H9 (cell line): ENCODE measurements at regions not wholly inside any gene's neighbourhood (a gene's known extent, or its start where the extent isn't known, plus 50 kb on each side); places are given as distances from the start of the nearest gene placed in this dataset.

Experiments
- DNase-seq: peaks from one replicate; pipeline ENCODE4 v3.0.0-alpha.2; 2017
- H2AFZ ChIP-seq: one replicate; pipeline ENCODE4 v1.6.1; 2013; ENCODE audit warnings: mild to moderate bottlenecking, low read length, control low read depth, moderate library complexity
- H2AK5ac ChIP-seq: 2 replicates; pipeline ENCODE4 v1.6.1; 2013; ENCODE audit warnings: low read length, control low read depth, mixed read lengths; ENCODE audit not compliant: insufficient read length
- H2BK120ac ChIP-seq: one replicate; pipeline ENCODE4 v1.6.1; 2013; ENCODE audit warnings: low read depth, mild to moderate bottlenecking, low read length, control low read depth, inconsistent platforms; ENCODE audit not compliant: poor library complexity, severe bottlenecking
- H2BK12ac ChIP-seq: 2 replicates; pipeline ENCODE4 v1.6.1; 2013; ENCODE audit warnings: low read length, control low read depth, mixed read lengths, low read depth; ENCODE audit not compliant: insufficient read length
- H2BK15ac ChIP-seq: 2 replicates; pipeline ENCODE4 v1.6.1; 2013; ENCODE audit warnings: low read depth, low read length, control low read depth
- H2BK20ac ChIP-seq: one replicate; pipeline ENCODE4 v1.6.1; 2013; ENCODE audit warnings: low read depth, mild to moderate bottlenecking, low read length, control low read depth, inconsistent platforms; ENCODE audit not compliant: poor library complexity, severe bottlenecking
- H2BK5ac ChIP-seq: 2 replicates; pipeline ENCODE4 v1.6.1; 2013; ENCODE audit warnings: low read length, control low read depth, mixed read lengths; ENCODE audit not compliant: insufficient read length
- H3K14ac ChIP-seq: 2 replicates; pipeline ENCODE4 v1.6.1; 2013; ENCODE audit warnings: low read length, control low read depth; ENCODE audit not compliant: insufficient read depth
- H3K18ac ChIP-seq: 2 replicates; pipeline ENCODE4 v1.6.1; 2013; ENCODE audit warnings: low read depth, mild to moderate bottlenecking, mixed read lengths, low read length, control low read depth; ENCODE audit not compliant: insufficient read length
- H3K23ac ChIP-seq: 2 replicates; pipeline ENCODE4 v1.6.1; 2013; ENCODE audit warnings: low read length, control low read depth, mixed read lengths, low read depth; ENCODE audit not compliant: insufficient read length
- H3K23me2 ChIP-seq: 2 replicates; pipeline ENCODE4 v1.6.1; 2013; ENCODE audit warnings: low read depth, mild to moderate bottlenecking, mixed read lengths, low read length, control low read depth; ENCODE audit not compliant: insufficient read length, poor library complexity, severe bottlenecking
- H3K27ac ChIP-seq: 2 replicates; pipeline ENCODE4 v1.5.1; 2013; ENCODE audit warnings: low read length, control low read depth, mixed read lengths, low read depth; ENCODE audit not compliant: insufficient read length
- H3K27me3 ChIP-seq: 2 replicates; pipeline ENCODE4 v1.6.1; 2013; ENCODE audit warnings: low read length, control low read depth, inconsistent platforms; ENCODE audit not compliant: insufficient read depth
- H3K4ac ChIP-seq: 2 replicates; pipeline ENCODE4 v1.6.1; 2013; ENCODE audit warnings: low read depth, mild to moderate bottlenecking, control low read depth, inconsistent platforms, low read length, moderate library complexity
- H3K4me1 ChIP-seq: 2 replicates; pipeline ENCODE4 v1.6.1; 2013; ENCODE audit warnings: low read length, control low read depth, inconsistent platforms; ENCODE audit not compliant: insufficient read depth
- H3K4me2 ChIP-seq: 2 replicates; pipeline ENCODE4 v1.6.1; 2013; ENCODE audit warnings: low read length, control low read depth, mixed read lengths; ENCODE audit not compliant: insufficient read length, insufficient read depth
- H3K56ac ChIP-seq: 2 replicates; pipeline ENCODE4 v1.6.1; 2013; ENCODE audit warnings: low read depth, mild to moderate bottlenecking, mixed read lengths, low read length, control low read depth; ENCODE audit not compliant: insufficient read length
- H3K79me1 ChIP-seq: 2 replicates; pipeline ENCODE4 v1.6.1; 2013; ENCODE audit warnings: low read depth, mild to moderate bottlenecking, moderate library complexity, low read length, control low read depth, inconsistent platforms; ENCODE audit not compliant: insufficient read depth, poor library complexity, severe bottlenecking
- H3K79me2 ChIP-seq: 2 replicates; pipeline ENCODE4 v1.6.1; 2013; ENCODE audit warnings: low read length, control low read depth, inconsistent platforms; ENCODE audit not compliant: insufficient read depth
- H3K9ac ChIP-seq: 2 replicates; pipeline ENCODE4 v1.6.1; 2013; ENCODE audit warnings: low read length, control low read depth, mixed read lengths; ENCODE audit not compliant: insufficient read length; ENCODE audit errors: extremely low read depth
- H3K9me3 ChIP-seq: one replicate; pipeline ENCODE4 v1.6.1; 2013; ENCODE audit warnings: low read depth, low read length, inconsistent platforms; ENCODE audit not compliant: control insufficient read depth
- H3T11ph ChIP-seq: one replicate; pipeline ENCODE4 v1.6.1; 2013; ENCODE audit warnings: mild to moderate bottlenecking, low read length, control low read depth, inconsistent platforms
- H4K20me1 ChIP-seq: one replicate; pipeline ENCODE4 v1.6.1; 2013; ENCODE audit not compliant: control insufficient read depth, insufficient read length, insufficient read depth
- H4K5ac ChIP-seq: 2 replicates; pipeline ENCODE4 v1.6.1; 2013; ENCODE audit warnings: low read depth, mild to moderate bottlenecking, mixed read lengths, low read length, control low read depth; ENCODE audit not compliant: insufficient read length
- H4K8ac ChIP-seq: replicated peaks from 2 replicates; pipeline ENCODE4 v1.6.1; 2013; ENCODE audit warnings: low read length, control low read depth, mixed read lengths, low read depth; ENCODE audit not compliant: insufficient read length
- H4K91ac ChIP-seq: 2 replicates; pipeline ENCODE4 v1.6.1; 2013; ENCODE audit warnings: low read depth, mild to moderate bottlenecking, moderate library complexity, mixed read lengths, low read length, control low read depth; ENCODE audit not compliant: insufficient read length
- H3K27ac Mint-ChIP-seq, 3 experiments: 2 replicates in 2 of 3; 3 replicates in 1 of 3; pipeline ENCODE4 v1.8.0; 2020 to 2021; ENCODE audit warnings: mixed read lengths in 3 of 3, mild to moderate bottlenecking in 1 of 3, moderate library complexity in 1 of 3
- H3K27me3 Mint-ChIP-seq: 2 replicates; pipeline ENCODE4 v1.8.0; 2021; ENCODE audit warnings: low read depth, mild to moderate bottlenecking, moderate library complexity, mixed read lengths
- H3K36me3 Mint-ChIP-seq, 3 experiments: 2 replicates in 2 of 3; 3 replicates in 1 of 3; pipeline ENCODE4 v1.8.0; 2020 to 2021; ENCODE audit warnings: low read depth in 3 of 3, mixed read lengths in 3 of 3; ENCODE audit not compliant: insufficient read depth in 1 of 3
- H3K4me1 Mint-ChIP-seq, 2 experiments: 2 replicates each; pipeline ENCODE4 v1.8.0; 2020; ENCODE audit warnings: mixed read lengths in 2 of 2
- H3K4me3 Mint-ChIP-seq, 2 experiments: 2 replicates in 1 of 2; 3 replicates in 1 of 2; pipeline ENCODE4 v1.8.0; 2020 to 2021; ENCODE audit warnings: mild to moderate bottlenecking in 2 of 2, mixed read lengths in 2 of 2, moderate library complexity in 1 of 2
- H3K9me3 Mint-ChIP-seq, 2 experiments: 2 replicates in 1 of 2; 3 replicates in 1 of 2; pipeline ENCODE4 v1.8.0; 2020; ENCODE audit warnings: mild to moderate bottlenecking in 2 of 2, mixed read lengths in 2 of 2, moderate library complexity in 1 of 2
- CTCF ChIP-seq: fragments of 200-600 bp; sonication (generic); conservative IDR thresholded peaks from 3 replicates; pipeline ENCODE4 v1.8.0; 2021; ENCODE audit warnings: antibody characterized with exemption, mild to moderate bottlenecking
- WGBS: extraction: QIAGEN DNeasy Blood & Tissue Kit; methylation state at CpG from one replicate; pipeline ENCODE4 v1.1.7; 2013; ENCODE audit warnings: missing lambda C conversion rate, low lambda C conversion rate, mixed read lengths; ENCODE audit not compliant: insufficient read length; ENCODE audit errors: extremely low coverage; 5-methylcytosine and 5-hydroxymethylcytosine counted together

- no peak for DNase-seq
Measured at GRCh38 chr7:86257894-86258293, 385.8 kb upstream of the GRM3 start.

More at GRCh38 chr7:86257894-86258293, 385.8 kb upstream of the GRM3 start:
- Histone ChIP-seq H3K23me2 (no peaks in the 10 kb centered on the region), H4K91ac (no peak overlapping the region), H3K9ac (no peak overlapping the region), H2BK5ac (no peak overlapping the region), H4K5ac (no peak overlapping the region), H2AK5ac (no peak overlapping the region), H3K23ac (no peak overlapping the region), H3K9me3 (no peaks in the 10 kb centered on the region), H2BK12ac (no peak overlapping the region), H3K79me2 (no peaks in the 10 kb centered on the region), H2BK15ac (no peak overlapping the region), H4K20me1 (no peaks in the 10 kb centered on the region), H3K14ac (no peak overlapping the region), H3K27me3 (no peaks in the 10 kb centered on the region), H3K56ac (no peak overlapping the region), H2BK20ac (no peak overlapping the region), H3K4me2 (no peak overlapping the region), H3T11ph (no peak overlapping the region), H3K4ac (no peak overlapping the region), H3K4me1 (no peaks in the 10 kb centered on the region), H2BK120ac (no peak overlapping the region), H3K79me1 (no peaks in the 10 kb centered on the region), H3K27ac (no peak overlapping the region), H3K18ac (no peak overlapping the region), H2AFZ (no peak overlapping the region), H4K8ac (no peak overlapping the region)
- Mint-ChIP-seq H3K36me3 (peaks cover 0 to 7% (median 1%) of the 10 kb centered on the region in 3 experiments; a peak in 3 of 7 replicates), H3K9me3 (peaks cover 6 to 9% of the 10 kb centered on the region in 2 experiments; a peak in 3 of 5 replicates), H3K27me3 (no peaks in the 10 kb centered on the region), H3K4me1 (no peaks in the 10 kb centered on the region), H3K4me3 (no peak overlapping the region), H3K27ac (0 out of 7 replicates have a peak overlapping the region, but pooled peaks of 1 of the 3 experiments have one; percentile 34)
- no peak for TF ChIP-seq CTCF
- no CpG with 5 or more reads among the region's 4 CpGs for WGBS
